Lower leg skin (tissue), 3 donors: ENCODE measurements at regions not wholly inside any gene's neighbourhood (a gene's known extent, or its start where the extent isn't known, plus 50 kb on each side); places are given as distances from the start of the nearest gene placed in this dataset.

Experiments
- CTCF ChIP-seq, 3 donors: fragments of 450-650 bp; IDR thresholded peaks; one replicate each; pipeline ENCODE4 v1.5.1; 2016; ENCODE audit warnings: antibody characterized with exemption in 3 of 3, mild to moderate bottlenecking in 3 of 3, moderate library complexity in 2 of 3
- POLR2A ChIP-seq, 2 donors: fragments of 450-650 bp; IDR thresholded peaks; one replicate each; pipeline ENCODE4 v1.6.1; 2016 to 2017; ENCODE audit warnings: antibody characterized with exemption in 2 of 2, mild to moderate bottlenecking in 1 of 2, moderate library complexity in 1 of 2

GRCh38 chr7:68679459-68680234, 918.6 kb upstream of the AUTS2 start:
- TF ChIP-seq POLR2A (IDR thresholded peaks at IDR 0.05) = no peak
- TF ChIP-seq CTCF (IDR thresholded peaks at IDR 0.05) = no peak
